HL-60 (cell line): ENCODE measurements at regions not wholly inside any gene's neighbourhood (a gene's known extent, or its start where the extent isn't known, plus 50 kb on each side); places are given as distances from the start of the nearest gene placed in this dataset.

Experiments
- DNase-seq, 2 experiments: peaks; one replicate each; pipeline ENCODE4 v3.0.0-alpha.2; 2010 to 2020; ENCODE audit warnings: low read depth in 1 of 2, low spot score in 1 of 2
- H3K27ac ChIP-seq: fragments of 250-450 bp; sonication (Bioruptor Pico); replicated peaks from 2 replicates; pipeline ENCODE4 v1.5.1; 2020; ENCODE audit warnings: mild to moderate bottlenecking, moderate library complexity
- H3K27me3 ChIP-seq: fragments of 250-450 bp; sonication (Bioruptor Pico); 2 replicates; pipeline ENCODE4 v1.5.1; 2021; ENCODE audit warnings: mild to moderate bottlenecking, moderate library complexity; ENCODE audit not compliant: insufficient read depth, poor library complexity, severe bottlenecking
- H3K4me3 ChIP-seq: replicated peaks from 2 replicates; pipeline ENCODE4 v1.5.1; 2011; ENCODE audit warnings: mild to moderate bottlenecking, control low read depth, low read length; ENCODE audit not compliant: insufficient read depth
- GABPA ChIP-seq: IDR thresholded peaks from 2 replicates; pipeline ENCODE4 v1.6.1; 2012; ENCODE audit warnings: low read depth
- POLR2AphosphoS5 ChIP-seq: IDR thresholded peaks from 2 replicates; pipeline ENCODE4 v1.6.1; 2012; ENCODE audit warnings: low read depth
- SPI1 ChIP-seq: IDR thresholded peaks from 2 replicates; pipeline ENCODE4 v1.6.1; 2012; ENCODE audit warnings: low read depth, mild to moderate bottlenecking, borderline replicate concordance
- TF ChIP-seq, protein P1 (sequence below): IDR thresholded peaks from one replicate; pipeline ENCODE4 v1.5.1; 2011; ENCODE audit warnings: low read length, control low read depth, inconsistent platforms; ENCODE audit not compliant: insufficient read depth
- TF ChIP-seq, protein P2 (sequence below): IDR thresholded peaks from 2 replicates; pipeline ENCODE4 v1.6.1; 2012; ENCODE audit warnings: low read depth; ENCODE audit not compliant: insufficient replicate concordance

DNA sequence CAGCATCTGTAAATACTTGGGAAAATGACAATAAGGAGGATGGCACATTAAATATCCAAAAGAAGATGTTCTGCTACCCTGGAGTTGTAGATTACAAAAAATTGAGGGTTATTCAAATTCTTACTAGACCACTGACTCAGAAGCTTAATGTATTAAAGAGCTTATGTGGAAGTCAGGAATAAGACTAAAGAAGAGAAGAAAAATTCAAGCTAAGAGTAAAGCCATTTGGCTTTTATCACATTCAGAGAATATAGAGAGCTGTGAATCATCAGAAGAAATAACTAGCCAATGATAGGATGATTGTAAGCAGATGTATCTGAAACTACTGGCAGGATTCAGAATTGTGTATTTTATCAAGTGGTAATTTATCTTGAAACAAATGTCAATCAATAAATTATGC lies 237.0 kb downstream of the TBX15 start:
- no peaks in the 10 kb centered on the region for H3K27me3 ChIP-seq
- no peak overlapping the region for H3K4me3 ChIP-seq
- DNase-seq: no peak
- no peak for TF ChIP-seq SPI1
- TF ChIP-seq, protein P1, sequence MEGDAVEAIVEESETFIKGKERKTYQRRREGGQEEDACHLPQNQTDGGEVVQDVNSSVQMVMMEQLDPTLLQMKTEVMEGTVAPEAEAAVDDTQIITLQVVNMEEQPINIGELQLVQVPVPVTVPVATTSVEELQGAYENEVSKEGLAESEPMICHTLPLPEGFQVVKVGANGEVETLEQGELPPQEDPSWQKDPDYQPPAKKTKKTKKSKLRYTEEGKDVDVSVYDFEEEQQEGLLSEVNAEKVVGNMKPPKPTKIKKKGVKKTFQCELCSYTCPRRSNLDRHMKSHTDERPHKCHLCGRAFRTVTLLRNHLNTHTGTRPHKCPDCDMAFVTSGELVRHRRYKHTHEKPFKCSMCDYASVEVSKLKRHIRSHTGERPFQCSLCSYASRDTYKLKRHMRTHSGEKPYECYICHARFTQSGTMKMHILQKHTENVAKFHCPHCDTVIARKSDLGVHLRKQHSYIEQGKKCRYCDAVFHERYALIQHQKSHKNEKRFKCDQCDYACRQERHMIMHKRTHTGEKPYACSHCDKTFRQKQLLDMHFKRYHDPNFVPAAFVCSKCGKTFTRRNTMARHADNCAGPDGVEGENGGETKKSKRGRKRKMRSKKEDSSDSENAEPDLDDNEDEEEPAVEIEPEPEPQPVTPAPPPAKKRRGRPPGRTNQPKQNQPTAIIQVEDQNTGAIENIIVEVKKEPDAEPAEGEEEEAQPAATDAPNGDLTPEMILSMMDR: no peak
- H3K27ac ChIP-seq: no peak overlapping the region

DNA sequence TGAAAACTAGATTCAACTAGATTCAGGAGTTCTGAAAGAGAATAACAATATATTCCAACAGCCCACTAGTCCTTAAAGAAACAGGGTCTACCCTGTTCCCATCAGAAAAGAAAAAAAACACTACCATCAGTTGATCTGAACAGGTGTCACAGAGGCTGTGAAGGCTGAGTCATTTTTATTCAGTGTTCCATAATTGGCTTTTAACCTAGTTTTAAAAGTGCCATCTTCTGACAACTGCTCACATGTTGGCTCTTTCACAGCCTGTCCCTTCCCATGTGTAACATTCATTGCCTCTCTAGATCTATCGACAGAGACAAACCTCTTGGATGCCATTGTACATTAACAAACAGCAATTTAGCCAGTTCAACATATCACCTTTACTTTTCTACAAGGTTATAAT lies 243.7 kb downstream of the TBX15 start:
- H3K4me3 ChIP-seq: no peak overlapping the region
- H3K27me3 ChIP-seq: no peaks in the 10 kb centered on the region
- no peak overlapping the region for H3K27ac ChIP-seq
- no peak for DNase-seq
- TF ChIP-seq GABPA (no peak), SPI1 (no peak), POLR2AphosphoS5 (no peak)
- TF ChIP-seq, protein P1: no peak
- TF ChIP-seq, protein P2, sequence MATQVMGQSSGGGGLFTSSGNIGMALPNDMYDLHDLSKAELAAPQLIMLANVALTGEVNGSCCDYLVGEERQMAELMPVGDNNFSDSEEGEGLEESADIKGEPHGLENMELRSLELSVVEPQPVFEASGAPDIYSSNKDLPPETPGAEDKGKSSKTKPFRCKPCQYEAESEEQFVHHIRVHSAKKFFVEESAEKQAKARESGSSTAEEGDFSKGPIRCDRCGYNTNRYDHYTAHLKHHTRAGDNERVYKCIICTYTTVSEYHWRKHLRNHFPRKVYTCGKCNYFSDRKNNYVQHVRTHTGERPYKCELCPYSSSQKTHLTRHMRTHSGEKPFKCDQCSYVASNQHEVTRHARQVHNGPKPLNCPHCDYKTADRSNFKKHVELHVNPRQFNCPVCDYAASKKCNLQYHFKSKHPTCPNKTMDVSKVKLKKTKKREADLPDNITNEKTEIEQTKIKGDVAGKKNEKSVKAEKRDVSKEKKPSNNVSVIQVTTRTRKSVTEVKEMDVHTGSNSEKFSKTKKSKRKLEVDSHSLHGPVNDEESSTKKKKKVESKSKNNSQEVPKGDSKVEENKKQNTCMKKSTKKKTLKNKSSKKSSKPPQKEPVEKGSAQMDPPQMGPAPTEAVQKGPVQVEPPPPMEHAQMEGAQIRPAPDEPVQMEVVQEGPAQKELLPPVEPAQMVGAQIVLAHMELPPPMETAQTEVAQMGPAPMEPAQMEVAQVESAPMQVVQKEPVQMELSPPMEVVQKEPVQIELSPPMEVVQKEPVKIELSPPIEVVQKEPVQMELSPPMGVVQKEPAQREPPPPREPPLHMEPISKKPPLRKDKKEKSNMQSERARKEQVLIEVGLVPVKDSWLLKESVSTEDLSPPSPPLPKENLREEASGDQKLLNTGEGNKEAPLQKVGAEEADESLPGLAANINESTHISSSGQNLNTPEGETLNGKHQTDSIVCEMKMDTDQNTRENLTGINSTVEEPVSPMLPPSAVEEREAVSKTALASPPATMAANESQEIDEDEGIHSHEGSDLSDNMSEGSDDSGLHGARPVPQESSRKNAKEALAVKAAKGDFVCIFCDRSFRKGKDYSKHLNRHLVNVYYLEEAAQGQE: no peak

GRCh38 chr1:118739501-118739900 lies 248.6 kb downstream of the TBX15 start:
- Histone ChIP-seq H3K4me3 (no peak overlapping the region), H3K27me3 (peaks cover 3% of the 10 kb centered on the region), H3K27ac (no peak overlapping the region)
- DNase-seq: no peak
- TF ChIP-seq GABPA: no peak
- TF ChIP-seq POLR2AphosphoS5: no peak
- TF ChIP-seq SPI1: no peak
- TF ChIP-seq, protein P1: no peak
- TF ChIP-seq, protein P2: no peak

GRCh38 chr1:118736322-118736721 lies 251.8 kb downstream of the TBX15 start:
- Histone ChIP-seq H3K4me3 (no peak overlapping the region), H3K27ac (no peak overlapping the region), H3K27me3 (peaks cover 3% of the 10 kb centered on the region)
- TF ChIP-seq SPI1 (no peak), GABPA (no peak), POLR2AphosphoS5 (no peak)
- TF ChIP-seq, protein P2: no peak
- TF ChIP-seq, protein P1: no peak
- no peak for DNase-seq
